Activated CD8-positive, alpha-beta memory T cell treated with anti-CD3 and anti-CD28 coated beads for 24 hours (primary cell): ENCODE measurements at regions not wholly inside any gene's neighbourhood (a gene's known extent, or its start where the extent isn't known, plus 50 kb on each side); places are given as distances from the start of the nearest gene placed in this dataset.
"Not testable (repeated sequence)": the region's sequence is repeated elsewhere in the genome, so short reads cannot be mapped to it uniquely, and the experiment has no call there.

ENCODE experiments used
- DNase-seq: peaks from one replicate; pipeline ENCODE4 v3.0.0-alpha.2; 2020

DNA sequence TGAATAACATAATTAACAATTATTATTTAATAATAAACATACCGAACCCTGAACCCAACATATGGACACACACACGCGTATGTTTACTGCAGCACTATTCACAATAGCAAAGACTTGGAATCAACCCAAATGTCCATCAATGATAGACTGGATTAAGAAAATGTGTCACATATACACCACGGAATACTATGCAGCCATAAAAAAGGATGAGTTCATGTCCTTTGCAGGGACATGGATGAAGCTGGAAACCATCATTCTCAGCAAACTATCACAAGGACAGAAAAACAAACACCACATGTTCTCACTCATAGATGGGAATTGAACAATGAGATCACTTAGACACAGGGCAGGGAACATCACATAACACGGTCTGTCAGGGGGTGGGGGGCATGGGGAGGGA is 333.5 kb downstream of the KIF20B start:
- DNase-seq, result not testable (repeated sequence)

DNA sequence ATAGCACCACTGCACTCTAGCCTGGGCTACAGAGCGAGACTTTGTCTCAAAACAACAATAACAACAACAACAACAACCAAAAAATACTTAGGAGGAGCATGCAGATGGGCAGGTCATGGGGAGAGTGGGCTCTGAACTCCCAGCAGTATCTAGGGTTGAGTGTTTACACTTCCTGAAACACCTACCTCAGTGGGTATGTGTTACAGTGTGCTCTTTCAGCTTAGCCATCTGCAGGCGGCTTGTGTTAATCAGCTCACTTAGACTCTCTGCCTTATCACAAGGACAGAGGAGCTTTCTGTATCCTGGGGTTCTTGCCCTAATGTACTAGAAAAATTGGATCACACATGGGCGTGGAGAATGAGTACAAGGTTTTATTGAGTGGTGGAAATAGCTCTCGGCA is 340.2 kb downstream of the KIF20B start:
- DNase-seq, result no peak

DNA sequence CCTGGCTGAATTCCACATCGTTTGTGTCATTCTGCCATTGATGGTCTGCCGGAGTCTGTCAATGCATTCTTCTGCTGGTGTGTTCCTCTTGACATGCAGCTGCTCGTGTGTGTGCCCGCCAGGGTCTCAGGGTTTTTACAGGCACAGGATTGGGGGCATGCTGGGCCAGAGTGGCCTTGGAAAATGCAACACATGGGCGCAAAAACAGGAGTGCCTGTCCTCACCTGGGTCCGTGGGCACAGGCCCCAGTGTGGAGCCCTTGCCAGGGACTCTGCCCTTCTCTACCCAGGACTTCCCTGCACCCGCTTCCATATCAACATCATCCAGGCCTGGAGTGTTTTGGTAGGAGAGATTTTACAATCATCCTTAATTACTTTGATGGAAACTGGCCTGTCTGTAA is 340.7 kb downstream of the KIF20B start:
- no peak for DNase-seq

DNA sequence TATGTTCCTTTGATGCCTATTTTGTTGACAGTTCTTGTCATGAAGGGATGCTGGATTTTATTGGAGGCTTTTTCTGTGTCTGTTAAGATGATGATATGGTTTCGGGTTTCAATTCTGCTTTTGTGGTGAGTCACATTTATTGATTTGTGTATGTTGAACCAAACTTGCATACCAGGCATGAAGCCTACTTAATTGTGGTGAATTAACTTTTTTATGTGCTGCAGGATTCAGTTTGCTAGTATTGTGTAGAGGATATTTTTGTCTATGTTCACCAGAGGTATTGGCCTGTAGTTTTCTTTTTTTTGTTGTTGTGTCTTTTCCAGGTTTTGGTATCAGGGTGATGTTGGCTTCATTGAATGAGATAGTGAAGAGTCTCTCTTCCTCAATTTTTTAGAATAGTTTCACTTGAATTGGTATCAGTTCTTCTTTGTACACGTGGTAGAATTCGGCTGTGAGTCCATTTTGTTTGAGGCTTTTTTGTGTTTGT is 345.9 kb downstream of the KIF20B start:
- no peak for DNase-seq

DNA sequence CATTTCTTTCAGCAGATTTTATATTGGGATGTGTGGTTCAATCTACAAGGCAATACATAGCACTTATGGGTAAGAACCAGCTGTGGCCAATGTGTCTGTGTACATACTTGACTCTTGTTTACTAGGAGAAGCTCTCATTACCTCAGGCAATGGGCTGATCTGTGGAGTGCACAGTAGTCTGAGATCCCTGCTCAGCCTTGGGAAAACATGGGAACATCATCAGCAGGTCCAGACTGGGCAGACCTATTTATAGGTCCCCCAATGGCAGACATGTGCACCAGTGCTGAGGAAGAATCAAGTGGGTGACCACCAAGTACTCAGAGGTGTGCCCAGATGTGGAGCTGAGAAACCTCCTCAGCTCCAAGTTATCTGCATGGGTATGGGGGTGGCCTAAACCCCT is 349.7 kb downstream of the KIF20B start:
- no peak for DNase-seq

DNA sequence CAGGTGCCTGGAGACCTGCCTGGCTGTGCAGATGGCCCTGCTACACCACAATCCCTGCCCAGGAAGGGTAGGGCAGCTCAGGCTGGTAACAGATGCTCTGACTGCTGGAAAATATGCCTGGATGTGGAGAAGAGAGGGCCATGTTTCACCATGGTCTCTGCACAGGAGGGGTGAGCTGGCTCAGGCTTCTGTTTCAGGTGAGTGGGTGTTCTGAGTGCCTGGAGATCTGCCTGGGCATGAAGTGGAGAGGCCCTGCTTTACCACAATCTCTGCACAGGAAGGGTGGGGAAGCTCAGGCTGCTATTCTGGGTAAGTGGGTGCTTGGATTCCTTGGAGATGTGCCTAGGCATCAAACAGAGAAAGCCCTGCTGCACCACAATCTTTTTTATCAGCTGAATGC is 350.1 kb downstream of the KIF20B start:
- DNase-seq, result no peak

DNA sequence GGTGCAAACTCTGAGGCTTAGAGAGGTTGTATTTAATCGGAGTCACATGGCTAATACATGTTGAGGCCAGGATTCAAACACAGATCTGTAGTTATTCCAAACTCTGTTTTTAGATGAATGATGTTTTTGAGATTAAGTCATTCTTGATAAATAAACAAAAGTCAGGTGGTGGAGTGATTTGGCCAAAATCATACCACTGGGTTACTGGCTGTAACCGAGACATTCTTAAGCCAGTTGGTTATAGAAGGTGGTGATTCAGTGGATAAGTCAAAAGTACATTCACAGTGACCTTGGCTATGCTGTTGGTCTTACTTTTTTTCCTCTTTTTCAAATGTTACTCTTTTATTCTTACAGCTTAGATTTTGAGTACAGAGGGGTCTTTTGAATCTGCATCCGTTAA is 361.4 kb downstream of the KIF20B start:
- DNase-seq, result no peak

DNA sequence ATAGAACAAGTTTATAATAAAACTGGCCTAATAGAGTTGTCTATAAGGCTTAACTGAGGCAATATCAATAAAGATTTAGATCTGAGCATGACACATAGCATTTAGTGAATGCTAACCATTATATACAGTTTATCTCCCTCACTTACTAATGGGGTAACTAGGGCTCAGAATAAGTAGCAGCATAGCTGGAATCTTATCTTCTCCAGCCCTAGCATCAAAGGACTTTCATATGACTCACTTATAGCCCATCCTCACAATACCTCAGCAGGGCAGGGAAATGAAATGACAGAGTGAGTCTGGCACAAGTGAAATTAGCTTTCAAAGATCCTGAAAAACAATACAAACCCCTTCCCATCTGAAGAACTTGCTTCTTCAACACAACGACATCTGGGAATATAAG is 362.9 kb downstream of the KIF20B start:
- no peak for DNase-seq

DNA sequence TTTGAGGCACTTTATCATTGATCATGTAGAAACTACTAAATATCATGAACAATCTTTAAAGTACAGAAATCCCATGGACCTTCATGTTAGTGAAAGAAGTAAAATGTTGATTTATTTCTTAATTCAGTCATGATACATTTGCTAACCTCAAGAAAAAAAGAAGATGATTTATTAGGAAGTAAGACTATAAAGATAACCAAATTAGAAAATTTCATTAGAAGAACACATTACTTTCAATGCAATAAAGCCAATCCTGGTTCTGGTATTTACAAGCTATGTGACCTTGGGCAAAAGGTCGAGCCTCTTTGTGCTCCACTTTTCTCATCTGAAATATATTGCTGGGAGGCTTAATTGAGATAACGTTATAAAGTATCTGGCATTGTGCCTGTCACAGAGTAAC is 365.0 kb downstream of the KIF20B start:
- no peak for DNase-seq

DNA sequence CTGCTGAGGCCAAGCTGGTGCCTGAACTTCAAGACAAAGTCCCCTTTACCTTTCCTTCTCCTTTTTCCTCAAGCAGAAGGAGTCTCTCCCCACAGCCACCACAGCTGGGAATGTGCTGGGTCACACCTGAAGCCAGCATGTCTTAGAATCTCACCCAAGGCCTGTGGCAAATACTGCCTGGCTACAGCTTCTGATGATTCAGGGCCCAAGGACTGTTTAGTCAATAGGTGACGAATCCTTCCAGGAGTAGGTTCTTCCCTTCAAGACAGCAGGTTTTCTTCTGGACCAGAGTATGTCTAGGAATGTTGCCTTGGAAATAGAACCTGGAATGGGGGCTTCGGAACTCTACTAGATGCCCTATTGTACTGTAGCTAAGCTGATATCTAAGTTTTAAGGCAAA is 374.6 kb downstream of the KIF20B start:
- no peak for DNase-seq

DNA sequence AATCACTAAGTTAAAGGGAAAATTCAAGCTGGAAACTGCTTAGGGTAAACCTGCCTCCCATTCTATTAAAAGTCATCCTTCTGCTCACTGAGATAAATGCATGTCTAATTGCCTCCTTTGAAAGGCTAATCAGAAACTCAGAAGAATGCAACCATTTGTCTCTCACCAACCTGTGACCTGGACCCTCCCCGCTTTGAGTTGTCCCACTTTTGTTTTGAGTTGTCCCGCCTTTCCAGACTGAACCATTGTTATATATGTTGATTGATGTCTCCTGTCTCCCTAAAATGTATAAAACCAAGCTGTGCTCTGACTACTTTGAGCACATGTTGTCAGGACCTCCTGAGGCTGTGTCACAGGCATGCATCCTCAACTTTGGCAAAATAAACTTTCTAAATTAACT is 378.4 kb downstream of the KIF20B start:
- no peak for DNase-seq

DNA sequence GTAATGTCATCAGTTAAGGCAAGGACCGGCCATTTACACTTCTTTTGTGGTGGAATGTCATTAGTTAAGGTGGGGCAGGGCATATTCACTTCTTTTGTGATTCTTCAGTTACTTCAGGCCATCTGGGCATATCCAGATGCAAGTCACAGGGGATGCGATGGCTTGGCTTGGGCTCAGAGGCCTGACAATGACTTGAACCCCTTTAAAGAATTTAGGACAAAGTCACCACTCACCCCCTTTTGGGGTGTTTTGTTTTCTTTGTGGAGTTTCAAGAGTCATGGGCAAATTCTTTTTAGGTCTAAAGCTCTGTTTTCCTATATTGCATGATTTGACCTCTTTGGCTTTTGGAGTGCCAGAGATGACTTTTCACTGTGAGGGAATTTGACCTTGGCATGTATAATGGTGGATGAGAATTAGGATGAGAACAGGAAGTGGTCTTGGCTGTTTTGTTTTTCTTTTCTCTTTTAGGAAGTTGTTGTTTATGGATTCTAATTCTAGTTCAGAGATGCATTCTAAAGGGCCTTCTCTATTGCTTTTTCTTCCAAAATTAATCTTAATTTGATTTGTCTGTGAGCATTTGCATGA is 385.3 kb downstream of the KIF20B start:
- DNase-seq, result not testable (repeated sequence)

DNA sequence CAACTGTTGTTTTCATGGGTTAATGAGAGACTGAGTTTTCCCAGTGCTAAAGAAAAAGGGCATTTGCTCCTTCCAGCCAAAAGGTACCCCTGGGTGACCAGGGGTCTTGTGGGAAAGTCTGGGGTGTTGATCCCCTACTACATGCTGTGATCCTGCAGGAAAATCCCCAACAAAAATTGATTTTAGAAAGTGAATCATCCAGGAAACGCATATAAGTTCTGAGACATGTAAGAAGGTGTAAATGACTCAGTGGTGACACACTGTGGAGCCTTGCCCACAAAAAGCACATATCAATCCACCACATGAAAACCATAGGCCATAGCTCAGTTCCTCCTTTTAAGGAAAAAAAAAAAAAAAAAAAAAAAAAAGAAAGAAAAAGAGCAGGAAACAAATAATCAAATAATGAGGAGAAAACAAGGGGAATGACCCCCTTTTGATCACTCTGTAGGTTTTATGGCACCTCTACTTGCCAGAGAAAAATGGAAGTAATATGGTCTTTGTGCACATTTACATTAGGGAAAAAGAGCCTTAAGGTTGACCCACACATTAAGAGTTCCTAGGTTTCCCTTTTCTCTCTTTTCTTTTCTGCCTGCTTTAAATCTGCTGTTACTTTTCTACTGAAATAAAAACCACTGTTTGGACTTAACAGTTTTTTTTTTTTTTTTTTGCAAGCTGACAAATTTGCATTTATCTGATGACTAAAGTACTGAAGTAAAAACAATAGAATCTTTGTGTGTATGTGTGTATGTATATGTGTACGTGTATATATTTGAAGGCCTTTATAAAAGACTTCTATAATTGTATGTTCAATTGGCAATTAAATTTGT is 386.0 kb downstream of the KIF20B start:
- DNase-seq, result no peak

DNA sequence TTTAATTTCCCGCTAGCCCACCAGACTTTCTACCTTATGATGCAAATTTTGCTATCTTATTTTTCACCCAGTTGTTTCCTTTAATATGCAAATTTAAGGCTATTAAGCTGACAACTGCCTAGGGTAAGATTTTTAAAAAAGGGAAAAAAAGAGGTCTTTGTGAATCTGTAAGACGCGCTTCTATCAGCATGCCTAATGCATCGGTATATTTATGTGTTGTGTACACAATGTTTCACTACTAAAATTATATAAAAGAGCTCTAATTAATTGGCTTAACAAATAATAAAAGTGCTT is 386.6 kb downstream of the KIF20B start:
- no peak for DNase-seq

DNA sequence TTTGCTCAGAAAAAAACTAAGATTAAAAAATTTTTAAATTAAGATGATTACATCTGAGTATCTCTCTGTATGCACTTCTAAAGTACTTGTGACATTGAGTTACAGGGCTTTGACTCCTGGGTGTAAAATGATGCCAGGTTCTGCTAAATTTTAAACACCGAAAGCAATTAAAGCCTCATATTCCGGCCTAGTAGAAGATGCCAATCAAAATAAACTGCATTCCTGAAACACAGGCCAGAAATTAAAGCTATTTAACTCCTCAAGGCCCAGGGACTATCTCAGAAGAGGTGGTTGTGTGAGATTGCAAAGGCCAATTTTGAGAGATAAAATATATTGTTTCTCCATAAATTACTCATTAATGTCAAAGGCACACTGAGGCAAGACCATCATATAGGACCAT is 388.3 kb downstream of the KIF20B start:
- DNase-seq, result no peak

DNA sequence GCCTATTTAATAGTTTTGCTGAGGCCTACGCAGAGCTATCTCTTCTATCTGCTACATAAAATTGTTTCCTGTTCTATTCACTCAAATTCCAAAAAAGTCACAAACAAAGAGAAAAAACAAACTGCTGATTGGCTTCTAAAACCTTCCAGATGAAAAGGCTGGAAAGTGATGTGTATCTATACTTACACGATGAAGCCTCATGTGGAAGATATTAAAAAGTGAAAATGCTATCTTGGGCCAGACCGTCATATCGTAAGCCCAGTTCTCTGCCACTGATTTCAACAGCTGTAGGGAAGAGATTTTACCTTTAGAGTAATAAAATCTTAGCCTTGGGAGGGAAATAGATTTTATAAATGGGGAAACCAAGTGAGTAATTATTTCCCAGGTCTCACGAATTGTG is 394.8 kb downstream of the KIF20B start:
- no peak for DNase-seq

DNA sequence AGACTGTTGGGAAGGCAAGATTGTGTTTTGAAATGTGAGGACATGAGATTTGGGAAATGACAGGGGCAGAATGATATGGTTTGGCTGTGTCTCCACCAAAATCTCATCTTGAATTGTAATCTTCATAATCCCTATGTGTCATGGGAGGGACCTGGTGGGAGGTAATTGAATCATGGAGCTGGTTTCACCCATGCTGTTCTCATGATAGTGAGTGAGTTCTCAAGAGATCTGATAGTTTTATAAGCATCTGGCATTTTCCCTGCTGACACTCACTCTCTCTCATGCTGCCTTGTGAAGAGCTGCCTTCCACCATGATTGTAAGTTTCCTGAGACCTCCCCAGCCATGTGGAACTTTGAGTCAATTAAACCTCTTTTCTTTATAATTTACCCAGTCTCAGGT is 406.2 kb downstream of the KIF20B start:
- DNase-seq, result not testable (repeated sequence)

DNA sequence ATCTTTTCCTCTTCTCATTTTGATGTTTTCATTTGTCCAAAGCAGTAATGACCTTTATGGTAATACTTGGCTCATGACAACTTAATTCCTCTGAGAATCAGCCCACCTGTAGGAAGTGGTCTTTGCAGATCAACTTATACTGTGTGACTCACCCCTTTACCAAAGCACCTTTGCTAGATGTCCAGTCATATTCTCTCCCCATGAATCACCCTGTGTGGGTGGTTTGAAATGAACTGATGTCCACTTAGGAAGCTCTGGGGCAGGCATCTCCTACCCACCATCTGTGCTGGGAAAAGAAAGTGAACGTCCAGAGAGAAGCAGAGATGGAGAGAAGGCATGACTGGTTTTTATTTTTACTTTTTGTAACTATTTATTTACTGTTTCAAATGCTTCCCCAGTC is 410.3 kb downstream of the KIF20B start:
- DNase-seq, result no peak

DNA sequence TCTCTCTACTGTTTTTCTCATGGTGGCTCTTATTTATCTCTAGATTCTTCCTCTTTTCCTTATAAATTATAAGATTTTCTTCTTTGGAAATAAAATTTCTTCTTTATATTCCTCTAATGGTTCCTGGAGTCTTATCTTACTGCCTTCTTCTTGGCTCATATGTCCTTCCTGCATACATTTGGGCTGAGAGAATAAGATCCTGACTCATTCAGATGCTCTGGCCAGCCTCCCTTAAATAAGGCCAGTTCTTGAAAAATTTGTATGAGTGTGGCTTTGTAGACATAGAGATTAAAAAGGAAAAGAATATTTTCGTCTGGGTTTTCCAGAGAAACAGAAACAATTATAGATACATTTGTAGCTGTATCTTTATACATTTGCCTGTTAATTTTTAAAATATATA is 411.3 kb downstream of the KIF20B start:
- no peak for DNase-seq

DNA sequence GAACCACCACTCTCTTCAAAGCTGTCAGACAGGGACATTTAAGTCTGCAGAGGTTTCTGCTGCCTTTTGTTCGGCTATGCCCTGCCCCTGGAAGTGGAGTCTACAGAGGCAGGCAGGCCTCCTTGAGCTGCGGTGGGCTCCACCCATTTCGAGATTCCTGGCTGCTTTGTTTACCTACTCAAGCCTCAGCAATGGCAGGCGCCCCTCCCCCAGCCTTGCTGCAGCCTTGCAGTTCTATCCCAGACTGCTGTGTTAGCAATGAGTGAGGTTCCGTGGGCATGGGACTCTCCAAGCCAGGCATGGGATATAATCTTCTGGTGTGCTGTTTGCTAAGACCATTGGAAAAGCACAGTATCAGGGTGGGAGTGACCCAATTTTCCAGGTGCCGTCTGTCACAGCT is 417.2 kb downstream of the KIF20B start:
- not testable (repeated sequence) for DNase-seq

DNA sequence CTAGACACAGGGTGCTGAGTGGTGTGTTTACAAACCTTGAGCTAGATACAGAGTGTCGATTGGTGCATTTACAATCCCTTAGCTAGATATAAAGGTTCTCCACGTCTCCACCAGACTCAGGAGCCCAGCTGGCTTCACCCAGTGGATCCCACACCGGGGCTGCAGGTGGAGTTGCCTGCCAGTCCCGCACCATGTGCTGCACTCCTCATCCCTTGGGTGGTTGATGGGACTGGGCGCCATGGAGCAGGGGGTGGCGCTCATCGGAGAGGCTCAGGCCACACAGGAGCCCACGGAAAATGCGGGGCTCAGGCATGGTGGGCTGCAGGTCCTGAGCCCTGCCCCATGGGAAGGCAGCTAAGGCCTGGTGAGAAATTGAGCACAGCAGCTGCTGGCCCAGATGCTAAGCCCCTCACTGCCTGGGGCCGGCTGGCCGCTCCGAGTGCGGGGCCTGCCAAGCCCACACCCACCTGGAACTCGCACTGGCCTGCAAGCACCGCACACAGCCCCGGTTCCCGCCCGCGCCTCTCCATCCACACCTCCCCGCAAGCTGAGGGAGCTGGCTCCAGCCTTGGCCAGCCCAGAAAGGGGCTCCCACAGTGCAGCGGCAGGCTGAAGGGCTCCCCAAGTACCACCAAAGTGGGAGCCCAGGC is 418.4 kb downstream of the KIF20B start:
- not testable (repeated sequence) for DNase-seq

DNA sequence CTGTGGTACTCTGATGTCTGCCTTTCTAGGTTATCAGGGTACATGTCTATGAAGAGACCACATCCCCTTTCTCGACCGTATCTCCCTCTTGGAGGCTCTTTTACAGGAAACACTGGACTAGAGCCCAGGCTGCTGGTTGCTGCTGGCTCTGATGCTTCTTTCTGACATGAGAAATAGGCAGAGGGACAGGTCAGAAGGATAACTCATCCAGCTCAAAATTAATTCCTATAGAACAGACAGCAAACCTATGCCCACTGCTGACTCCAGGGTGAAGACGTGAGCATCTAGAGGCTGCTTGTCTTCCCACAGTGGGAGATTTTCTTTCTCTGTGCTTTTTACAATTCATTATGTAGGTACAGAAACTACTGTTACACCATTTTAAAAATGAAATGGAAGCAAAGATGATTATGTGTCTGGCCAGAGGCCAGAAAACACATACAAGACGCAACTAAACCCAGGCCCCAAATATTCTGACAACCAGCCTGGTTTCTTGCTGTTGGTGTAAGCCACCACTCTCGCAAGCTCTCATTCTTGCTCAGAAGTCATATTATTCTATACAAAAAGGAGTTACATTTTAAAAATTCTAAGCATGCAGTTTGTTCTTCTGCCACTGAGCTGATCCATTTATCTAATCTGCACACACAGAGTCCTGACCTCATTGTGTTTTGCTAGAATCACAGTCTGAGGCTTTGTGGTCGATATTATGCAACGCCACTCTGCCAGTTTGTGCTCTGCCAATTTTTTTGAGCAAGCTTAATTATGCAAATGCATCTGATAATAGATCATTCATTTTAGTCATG is 424.3 kb downstream of the KIF20B start:
- no peak for DNase-seq

DNA sequence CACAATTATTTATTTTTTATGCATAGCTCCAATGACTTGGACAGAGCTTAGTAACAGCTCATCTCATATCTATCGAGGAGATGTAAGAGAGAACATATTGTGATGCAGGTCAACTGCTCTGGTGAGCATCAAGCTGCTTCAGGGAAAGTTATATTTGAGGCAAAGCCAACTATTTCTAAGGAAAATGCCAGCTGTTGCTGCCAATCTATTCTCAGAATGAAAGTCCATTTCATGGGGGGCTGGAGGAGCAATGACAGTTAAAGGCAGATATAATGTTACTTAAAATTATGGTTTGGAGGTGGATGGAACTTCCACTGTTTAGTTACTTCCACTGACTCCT is 424.8 kb downstream of the KIF20B start:
- DNase-seq, result no peak
